ENCODE measurements at regions not wholly inside any gene's neighbourhood (a gene's known extent, or its start where the extent isn't known, plus 50 kb on each side); places are given as distances from the start of the nearest gene placed in this dataset.

- ATAC-seq (no peak), DNase-seq (no peak)
- intact Hi-C loops (cut with DNase I, micrococcal nuclease): no loop called here
Measured at GRCh38 chr12:46908236-46908935, 82.6 kb upstream of the SLC38A4 start.

GRCh38 chr12:46908936-46909635, 83.3 kb upstream of the SLC38A4 start:
- intact Hi-C loops (cut with DNase I, micrococcal nuclease): no loop called here
- DNase-seq (no peak), ATAC-seq (no peak)

GRCh38 chr12:46910830-46911229, 85.0 kb upstream of the SLC38A4 start:
- intact Hi-C loops (cut with DNase I, micrococcal nuclease): no loop called here
- ATAC-seq (no peak), DNase-seq (no peak)

DNA sequence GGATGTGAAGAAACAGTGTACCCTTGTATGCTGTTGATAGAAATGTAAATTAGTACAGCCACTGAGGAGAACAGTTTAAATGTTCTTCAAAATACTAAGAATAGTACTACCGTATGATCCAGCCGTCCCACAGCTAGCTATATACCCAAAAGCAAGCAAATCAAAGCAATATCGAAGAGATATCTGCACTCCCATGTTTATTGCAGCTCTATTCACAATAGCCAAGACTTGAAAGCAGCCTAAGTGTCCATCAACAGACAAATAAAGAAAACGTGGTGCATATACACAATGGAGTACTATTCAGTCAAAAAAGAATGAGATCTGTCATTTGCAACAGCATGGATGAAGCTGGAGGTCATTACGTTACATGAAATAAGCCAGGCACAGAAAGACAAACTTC, 88.5 kb upstream of the SLC38A4 start:
- DNase-seq (no peak), ATAC-seq (no peak)
- intact Hi-C loops (cut with DNase I, micrococcal nuclease): no loop called here

DNA sequence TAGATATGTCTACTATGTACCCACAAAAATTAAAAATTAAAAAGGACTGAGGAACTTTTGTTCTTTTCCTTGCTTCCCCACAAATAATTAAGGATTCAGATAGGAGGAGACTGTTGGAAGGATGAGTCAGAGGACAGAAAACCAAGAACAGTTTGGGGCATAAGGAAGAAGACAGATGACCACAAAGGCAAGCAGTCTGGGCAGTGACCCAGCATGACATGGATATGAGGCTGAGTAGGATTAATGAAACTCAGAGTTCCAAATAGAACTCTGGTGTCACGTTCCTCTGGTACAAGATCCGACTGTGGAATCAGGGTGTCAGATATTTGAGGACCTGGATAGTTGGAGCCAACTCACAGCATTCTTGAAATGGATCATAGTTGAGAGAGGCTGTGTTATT, 89.3 kb upstream of the SLC38A4 start:
- ATAC-seq: no peak
- DNase-seq: peak; percentile 13 to 31
- intact Hi-C loops (cut with DNase I, micrococcal nuclease): no loop called here

- intact Hi-C loops (cut with DNase I, micrococcal nuclease): no loop called here
- no peak for ATAC-seq
Measured at GRCh38 chr12:46915836-46916235, 90.0 kb upstream of the SLC38A4 start.

GRCh38 chr12:46916796-46917419, 91.1 kb upstream of the SLC38A4 start:
- DNase-seq (no peak), ATAC-seq (no peak)
- intact Hi-C loops (cut with DNase I, micrococcal nuclease): no loop called here

More at GRCh38 chr12:46915836-46916235, 90.0 kb upstream of the SLC38A4 start:
- no peak for DNase-seq

DNA sequence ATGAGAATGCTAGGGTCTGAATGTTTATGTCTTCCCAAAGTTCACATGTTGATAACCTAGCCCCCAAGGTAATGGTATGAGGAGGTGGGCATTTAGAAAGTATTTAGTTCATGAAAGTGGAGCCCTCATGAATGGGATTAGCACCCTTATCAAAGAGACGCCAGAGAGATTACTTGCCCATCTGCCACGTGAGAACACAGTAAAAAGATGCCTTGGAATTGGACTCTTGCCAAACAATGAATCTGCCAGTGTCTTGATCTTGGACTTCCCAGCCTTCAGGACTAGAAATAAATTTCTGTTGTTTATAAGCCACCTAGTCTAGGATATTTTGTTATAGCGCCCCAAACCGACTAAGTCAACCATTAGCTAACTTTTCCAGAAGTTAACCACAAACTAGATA, 92.0 kb upstream of the SLC38A4 start:
- intact Hi-C loops (cut with DNase I, micrococcal nuclease): no loop called here
- ATAC-seq: no peak

DNA sequence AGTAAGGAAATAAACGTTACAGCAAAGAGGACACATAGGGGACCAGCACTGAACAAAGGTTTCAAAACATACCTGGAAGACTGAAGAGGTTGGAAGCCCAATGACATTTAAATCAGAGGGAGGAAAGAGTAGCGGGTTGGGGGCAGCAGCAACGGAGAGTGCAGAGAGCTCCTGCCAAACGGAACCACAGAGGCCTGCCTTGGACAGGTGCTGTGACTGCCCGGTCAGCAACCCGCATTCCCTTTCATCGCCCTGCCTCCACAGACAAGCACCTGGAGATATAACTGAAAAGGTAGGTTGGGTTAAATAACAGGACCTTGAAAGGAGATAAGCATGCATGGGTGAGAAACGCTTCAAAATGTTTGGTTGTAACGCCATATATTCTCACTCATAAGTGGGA, 92.8 kb upstream of the SLC38A4 start:
- ATAC-seq: no peak
- DNase-seq: no peak
- intact Hi-C loops (cut with DNase I, micrococcal nuclease): no loop called here

More for the DNA sequence above, 92.0 kb upstream of the SLC38A4 start:
- DNase-seq: no peak

DNA sequence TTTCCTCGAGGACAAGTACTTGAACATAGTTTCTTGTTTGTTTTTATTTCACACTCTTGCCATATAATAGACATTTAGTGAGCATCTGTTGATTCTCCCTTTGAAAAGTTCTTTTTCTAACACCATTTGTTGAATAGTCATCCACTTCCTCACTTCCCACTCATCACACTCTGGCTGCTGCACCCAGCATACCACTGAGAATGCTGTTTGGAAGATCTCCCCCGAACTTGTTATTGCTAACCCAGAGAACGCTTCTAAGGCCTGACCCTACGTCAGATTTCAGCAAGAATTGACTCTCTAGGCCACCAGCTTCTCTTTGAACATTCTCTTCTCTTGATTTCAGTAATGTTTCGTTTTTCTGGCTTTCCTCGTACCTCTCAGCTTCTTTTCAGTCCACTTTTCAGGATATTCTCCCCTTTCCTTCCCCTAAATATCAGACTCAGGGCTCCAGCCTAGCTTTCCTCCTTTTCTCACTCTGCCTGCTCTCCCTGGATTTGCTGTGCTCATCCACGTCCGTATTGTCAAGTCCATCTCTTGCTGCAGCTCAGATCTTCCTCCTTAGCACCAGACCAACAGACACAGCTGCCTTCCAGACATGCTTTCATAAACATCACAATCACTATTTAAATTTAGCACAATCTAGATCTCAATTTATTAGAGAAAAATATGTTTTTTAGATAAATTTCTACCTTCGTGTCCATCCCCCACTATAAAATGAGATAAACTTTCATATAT, 94.0 kb upstream of the SLC38A4 start:
- intact Hi-C loops (cut with DNase I, micrococcal nuclease): no loop called here
- no peak for DNase-seq
- ATAC-seq: no peak

DNA sequence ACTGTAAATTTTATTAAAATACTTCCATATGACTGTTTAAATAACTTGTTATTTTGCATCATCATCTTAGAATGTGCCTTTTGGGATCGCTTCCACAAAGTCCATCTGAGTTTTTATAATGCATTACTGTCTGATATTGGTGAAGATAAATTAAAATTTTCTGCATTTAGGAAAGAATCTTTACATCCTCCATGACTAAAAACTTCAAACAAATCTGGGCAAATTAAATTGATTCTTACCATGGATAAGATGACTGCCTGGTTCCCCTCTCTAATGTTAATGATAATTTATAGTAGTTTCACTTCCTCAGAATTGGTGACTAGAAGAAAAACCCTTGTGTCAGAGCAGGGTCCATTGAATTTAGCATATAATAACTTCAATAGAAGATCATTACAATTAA, 94.7 kb upstream of the SLC38A4 start:
- intact Hi-C loops (cut with DNase I, micrococcal nuclease): no loop called here
- ATAC-seq (no peak), DNase-seq (no peak)

GRCh38 chr12:46921048-46921763, 95.4 kb upstream of the SLC38A4 start:
- no peak for ATAC-seq
- DNase-seq: no peak
- intact Hi-C loops (cut with DNase I, micrococcal nuclease): no loop called here

DNA sequence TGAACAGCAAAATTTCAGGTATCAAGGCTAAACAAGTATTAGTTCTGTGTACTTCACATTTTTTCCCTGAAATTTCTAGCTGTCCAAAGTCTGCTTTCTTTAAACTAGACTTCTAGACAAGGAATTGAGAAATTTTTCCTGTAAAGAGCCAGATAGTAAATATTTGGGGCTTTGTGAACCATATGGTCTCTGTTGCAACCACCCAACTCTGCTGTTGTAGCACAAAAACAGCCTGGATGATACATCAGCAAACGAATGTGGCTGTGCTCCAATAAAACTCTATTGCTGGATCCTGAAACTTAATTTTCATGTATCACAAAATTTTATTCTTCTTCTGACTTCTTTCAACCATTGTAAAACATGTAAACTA, 96.0 kb upstream of the SLC38A4 start:
- intact Hi-C loops (cut with DNase I, micrococcal nuclease): no loop called here
- ATAC-seq (no peak), DNase-seq (no peak)

DNA sequence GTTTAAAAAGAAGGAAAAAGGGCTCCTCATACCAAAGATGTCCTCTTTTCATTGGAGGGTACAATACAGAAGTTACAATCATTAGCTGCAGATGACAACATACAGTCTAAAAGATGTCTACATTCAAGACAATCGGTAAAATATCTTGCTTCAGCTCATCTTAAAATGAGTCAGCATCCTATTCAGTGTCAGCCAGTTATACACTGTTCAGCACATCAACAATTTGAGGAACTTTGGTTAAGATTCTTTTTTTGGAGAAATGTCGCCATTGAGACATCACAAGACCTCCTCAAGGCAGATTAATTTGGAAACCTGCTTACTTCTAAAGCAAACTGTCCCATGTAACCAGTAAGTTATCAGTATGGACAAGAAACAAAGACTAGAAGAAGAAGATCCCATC, 100.7 kb upstream of the SLC38A4 start:
- DNase-seq: no peak
- no peak for ATAC-seq
- intact Hi-C loops (cut with DNase I, micrococcal nuclease): no loop called here

GRCh38 chr12:46930101-46930500, 104.3 kb upstream of the SLC38A4 start:
- DNase-seq (no peak), ATAC-seq (no peak)
- intact Hi-C loops (cut with DNase I, micrococcal nuclease): loop anchor here in 1 of 2 donors (5.0 kb wide), 1 partner anchor 253 kb away; no protein-coding TSS in a partner anchor

DNA sequence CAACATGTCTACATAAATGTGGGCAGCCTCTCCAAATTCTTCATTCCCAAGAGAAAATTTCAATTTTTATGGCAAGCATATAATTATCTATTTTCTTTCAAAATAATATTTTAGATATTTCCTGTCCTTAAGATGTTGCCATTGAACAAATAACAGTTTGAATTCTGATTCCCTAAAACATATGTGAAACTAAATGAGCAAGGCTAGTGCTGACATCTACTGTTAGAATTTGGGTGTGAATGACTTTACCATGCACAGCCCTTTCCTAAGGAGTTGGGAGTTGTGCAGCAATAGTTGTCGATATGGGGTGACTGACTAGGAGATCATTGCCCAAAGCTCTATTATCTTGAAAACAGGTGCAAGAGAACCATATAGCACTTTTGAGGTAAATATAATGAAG, 108.2 kb upstream of the SLC38A4 start:
- intact Hi-C loops (cut with DNase I, micrococcal nuclease): loop anchor here in 1 of 2 donors (5.0 kb wide), 1 partner anchor 257 kb away; no protein-coding TSS in a partner anchor
- peak; percentile 62 for ATAC-seq

DNA sequence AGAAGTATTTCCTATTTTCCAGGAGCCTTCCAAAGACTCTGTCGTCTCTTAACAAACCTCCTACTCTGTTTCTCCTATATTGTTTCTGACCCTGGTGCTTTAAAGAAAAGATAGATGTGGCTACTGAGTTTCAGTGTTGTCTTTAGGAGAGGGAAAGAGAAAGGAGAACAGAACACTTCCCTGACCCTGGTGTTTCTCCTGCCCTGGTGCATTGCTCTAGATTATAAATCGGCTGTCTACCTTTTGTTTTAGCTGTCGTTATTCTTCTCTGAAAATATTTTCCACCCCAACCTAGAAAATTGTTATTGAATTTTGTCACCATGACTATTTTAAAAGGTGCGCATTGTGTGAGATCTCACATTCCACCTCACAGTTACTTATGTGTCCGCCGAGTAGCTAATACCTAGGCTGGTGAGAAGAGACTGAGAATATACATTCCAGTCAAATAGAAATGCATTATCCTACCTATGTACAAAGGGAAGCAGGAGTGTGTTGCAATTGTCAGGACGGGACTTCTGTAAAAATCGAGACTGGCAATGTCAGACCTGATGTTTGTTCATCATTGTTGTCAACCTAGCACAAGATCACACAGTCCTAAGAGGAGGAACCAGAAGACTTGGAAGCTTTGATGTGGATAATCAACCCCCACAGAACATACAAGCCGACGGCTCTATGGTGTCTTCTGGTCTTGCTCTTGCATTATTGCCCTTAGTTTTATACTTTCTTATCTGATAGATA, 108.7 kb upstream of the SLC38A4 start:
- no peak for DNase-seq
- intact Hi-C loops (cut with DNase I, micrococcal nuclease): loop anchor here in 1 of 2 donors (5.0 kb wide), 1 partner anchor 257 kb away; no protein-coding TSS in a partner anchor
- ATAC-seq: no peak

More for the DNA sequence above, 108.2 kb upstream of the SLC38A4 start:
- DNase-seq: no peak

DNA sequence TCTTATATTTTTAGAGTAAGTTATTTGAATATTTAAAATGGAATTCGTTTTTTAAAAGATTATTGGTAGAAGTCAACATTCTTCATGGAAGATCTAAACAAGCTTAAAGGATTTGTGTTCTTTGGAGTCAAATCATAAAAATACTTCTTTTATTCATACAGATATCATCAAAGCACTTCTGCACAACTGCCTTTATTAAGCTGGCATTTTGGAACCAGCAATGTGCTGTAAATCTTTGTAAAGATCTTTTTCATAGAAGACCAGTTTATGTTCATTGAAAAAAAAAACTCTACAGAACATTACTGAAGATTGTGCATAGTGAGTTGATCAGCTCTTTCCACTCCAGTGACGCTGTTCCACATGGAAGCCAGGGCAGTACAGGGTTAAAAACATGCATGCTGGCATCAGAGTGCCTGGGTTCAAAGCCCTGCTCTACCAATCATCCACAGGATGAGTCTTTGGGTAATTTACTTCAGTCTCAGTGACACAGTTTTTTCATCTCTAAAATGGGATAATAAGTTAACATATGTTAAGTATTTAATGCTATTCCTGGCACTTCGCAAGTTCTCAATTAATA, 109.6 kb upstream of the SLC38A4 start:
- ATAC-seq: no peak
- DNase-seq: no peak
- intact Hi-C loops (cut with DNase I, micrococcal nuclease): no loop called here
